Right cardiac atrium (tissue), 5 donors: ENCODE measurements at regions not wholly inside any gene's neighbourhood (a gene's known extent, or its start where the extent isn't known, plus 50 kb on each side); places are given as distances from the start of the nearest gene placed in this dataset.

Experiments
- ATAC-seq, 2 donors: fragments of 200-7000 bp; cut with Tn5 transposase; one replicate each; pipeline versions ENCODE4 v1.8.0 to v1.9.1; 2020; ENCODE audit warnings: moderate library complexity in 2 of 2, mild to moderate bottlenecking in 1 of 2
- DNase-seq, 3 donors: peaks; one replicate each; pipeline ENCODE4 v3.0.0-alpha.2; 2020
- H3K27ac ChIP-seq: one replicate; pipeline ENCODE4 v1.5.1; 2013; ENCODE audit warnings: mild to moderate bottlenecking, low read length, control low read depth, moderate library complexity
- H3K27me3 ChIP-seq: one replicate; pipeline ENCODE4 v1.6.1; 2013; ENCODE audit not compliant: control insufficient read depth, insufficient read depth
- H3K4me1 ChIP-seq: one replicate; pipeline ENCODE4 v1.6.1; 2013; ENCODE audit warnings: low read length; ENCODE audit not compliant: control insufficient read depth, insufficient read depth
- H3K4me3 ChIP-seq: one replicate; pipeline ENCODE4 v1.5.1; 2013; ENCODE audit warnings: low read length, control low read depth
- H3K9me3 ChIP-seq: one replicate; pipeline ENCODE4 v1.6.1; 2013; ENCODE audit warnings: low read length; ENCODE audit not compliant: control insufficient read depth
- WGBS: extraction: QIAGEN DNeasy Blood & Tissue Kit; methylation state at CpG from one replicate; pipeline ENCODE4 v1.1.7; 2013; 5-methylcytosine and 5-hydroxymethylcytosine counted together
- intact Hi-C, 4 donors: fragments of 100-400 bp; cut with DNase I; formaldehyde crosslinking; loops; one replicate each; pipeline versions ENCODE4 v1.11.0 to v1.14.0; 2022 to 2023
- donor health status: healthy with polysubstance abuse.
- donor health status: DM: no; HTN: yes; CAD: no.
- donor health status: DM: no; HTN: no; CAD: no.
- donor health status: DM: no; HTN: yes; CAD: no; lungs with severe emphysema.
- donor health status: DM: yes; HTN: yes; CAD: no.

DNA sequence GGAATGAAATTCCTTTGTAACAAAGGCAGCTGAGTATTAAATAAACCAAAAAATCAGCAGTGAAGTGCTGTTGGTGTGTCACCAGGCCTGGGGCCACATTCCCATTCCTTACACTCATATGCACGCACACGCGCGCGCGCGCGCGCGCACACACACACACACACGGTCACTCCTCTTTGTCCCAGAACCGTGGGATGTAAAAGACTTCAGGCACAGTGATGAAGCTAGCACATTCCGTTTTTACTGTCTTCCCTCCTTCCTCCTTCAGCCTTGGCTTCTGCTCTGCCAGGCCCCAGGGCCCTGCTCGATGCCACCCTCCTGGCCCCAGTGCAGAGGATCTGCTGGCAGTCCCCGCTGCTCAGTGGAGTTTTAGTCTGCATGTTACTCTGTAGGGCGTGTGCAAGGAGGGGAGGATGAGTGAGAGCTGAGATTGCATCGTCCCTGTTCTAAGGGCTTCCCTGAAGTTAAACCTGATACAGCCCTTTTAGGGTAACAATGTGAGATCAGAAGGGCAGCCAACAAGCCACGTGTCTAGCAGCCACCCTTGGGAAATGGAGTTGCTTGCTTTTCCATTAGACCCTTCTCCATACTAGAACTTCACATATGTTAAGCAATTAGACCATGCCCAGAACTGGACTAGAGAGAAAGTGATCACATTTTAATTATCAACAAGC lies 71.7 kb upstream of the WDR26 start:
- Histone ChIP-seq H3K4me1 (peaks cover 13% of the 10 kb centered on the region), H3K27me3 (no peaks in the 10 kb centered on the region), H3K27ac (no peak overlapping the region), H3K4me3 (no peak overlapping the region), H3K9me3 (no peaks in the 10 kb centered on the region)
- ATAC-seq (no peak), DNase-seq (peak in 1 of 3 donors; percentile 42)
- 71% methylated on average over 18 of the region's 18 CpGs for WGBS
- intact Hi-C loops = no loop called here

DNA sequence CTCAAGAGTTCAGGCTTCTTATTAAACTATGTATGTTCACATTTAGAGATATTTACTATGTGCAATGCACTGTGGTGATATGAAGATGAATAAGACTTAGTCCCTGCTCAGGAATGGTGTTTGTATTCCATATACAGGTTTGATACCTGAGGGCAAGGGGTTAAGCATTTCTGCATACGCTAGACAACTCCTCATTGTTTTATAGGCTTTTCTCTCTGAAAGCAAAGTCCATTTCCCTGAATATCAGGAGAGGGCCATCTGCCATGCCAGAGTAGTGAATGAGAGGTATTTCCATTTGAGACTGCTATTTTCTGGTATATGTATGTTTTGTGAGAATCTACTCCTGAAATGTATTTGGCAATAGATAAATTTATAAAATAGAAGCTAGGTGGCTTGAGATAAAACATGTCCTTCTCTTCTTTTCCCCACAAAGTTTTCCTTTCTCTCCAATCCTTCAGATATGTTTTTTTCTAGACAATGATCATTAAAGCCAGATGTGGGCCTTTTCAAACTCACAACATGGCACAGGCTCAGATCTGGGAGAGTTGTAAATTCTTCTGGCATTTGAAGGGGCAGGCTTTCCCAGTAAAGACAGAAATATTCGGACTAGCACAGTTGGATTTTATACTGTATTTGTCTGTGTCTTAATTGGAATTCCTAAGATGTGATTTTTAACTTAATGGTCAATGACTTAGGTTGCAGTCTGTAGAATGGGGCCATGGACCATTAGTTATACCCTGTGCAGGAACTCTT lies 73.3 kb upstream of the WDR26 start:
- no peak for DNase-seq
- no peak overlapping the region for H3K4me3 ChIP-seq
- no peak overlapping the region for H3K27ac ChIP-seq
- H3K9me3 ChIP-seq = no peaks in the 10 kb centered on the region
- WGBS = 72% methylated on average over 2 of the region's 2 CpGs
- ATAC-seq = no peak
- no peaks in the 10 kb centered on the region for H3K27me3 ChIP-seq
- intact Hi-C loops = no loop called here
- H3K4me1 ChIP-seq = peaks cover 3% of the 10 kb centered on the region

DNA sequence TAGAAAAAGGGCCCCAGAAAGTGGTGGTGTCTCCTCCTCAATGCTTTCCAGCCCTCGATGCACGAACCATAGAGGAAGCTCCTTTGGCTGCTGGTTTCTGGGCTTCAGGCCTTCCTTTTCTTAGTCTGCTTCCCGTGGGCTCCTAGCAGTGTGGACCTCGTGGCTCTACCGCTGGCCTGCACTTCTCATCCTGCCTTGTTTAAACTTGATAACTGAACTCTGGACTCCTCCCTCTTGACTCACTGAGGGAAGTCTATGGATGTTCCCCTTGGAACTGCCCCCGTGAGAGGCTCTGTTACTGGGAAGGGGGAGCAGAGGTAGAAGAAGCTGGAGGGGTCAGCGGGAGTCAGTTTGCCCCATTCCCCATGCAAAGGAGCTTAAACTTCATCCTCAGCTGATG lies 75.3 kb upstream of the WDR26 start:
- WGBS = 59% methylated on average over 7 of the region's 7 CpGs
- Histone ChIP-seq H3K27ac (no peak overlapping the region), H3K4me1 (no peaks in the 10 kb centered on the region), H3K4me3 (no peak overlapping the region), H3K9me3 (no peaks in the 10 kb centered on the region), H3K27me3 (no peaks in the 10 kb centered on the region)
- no peak for ATAC-seq
- peak in 1 of 3 donors; percentile 33 for DNase-seq
- intact Hi-C loops = loop anchor here (5.0 to 10.0 kb wide), 3 partner anchors 135 to 412 kb away; no protein-coding TSS in a partner anchor

DNA sequence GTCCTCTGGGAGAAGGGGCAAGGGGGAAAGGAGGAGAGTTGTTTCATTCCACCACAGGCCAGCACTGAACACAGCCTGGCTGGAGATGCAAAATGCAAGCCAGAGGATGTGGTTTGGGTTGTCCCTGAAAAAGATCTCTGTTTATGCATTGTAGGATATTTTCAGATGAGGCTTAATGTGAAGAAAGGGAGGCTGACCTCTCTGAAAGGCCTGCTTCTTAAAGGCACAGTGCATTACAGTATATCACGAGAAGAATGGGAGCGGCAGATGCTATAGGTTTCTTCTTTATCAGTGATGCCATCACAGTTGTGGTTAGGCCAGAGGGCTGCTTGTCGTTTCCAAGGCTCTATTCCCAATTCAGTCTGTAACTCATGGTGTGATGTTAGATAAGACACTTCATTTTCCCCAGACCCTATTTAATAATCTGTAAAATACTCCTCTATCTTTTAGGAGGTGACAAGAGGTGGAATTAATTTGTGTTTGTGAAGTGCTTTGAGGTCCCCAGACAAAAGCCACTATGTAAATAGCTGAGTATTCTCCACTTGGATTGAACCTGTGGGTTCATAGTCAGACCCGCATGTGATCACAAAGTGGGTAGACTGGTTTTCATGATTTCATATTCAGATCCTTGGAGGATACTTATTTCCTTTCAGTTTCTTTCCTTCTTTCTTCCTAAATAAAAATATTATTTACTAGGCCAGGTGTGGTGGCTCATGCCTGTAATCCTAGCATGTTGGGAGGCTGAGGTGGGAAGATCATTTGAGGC lies 76.5 kb upstream of the WDR26 start:
- H3K27me3 ChIP-seq = no peaks in the 10 kb centered on the region
- DNase-seq = no peak
- intact Hi-C loops = loop anchor here (5.0 to 10.0 kb wide), 3 partner anchors 134 to 411 kb away; no protein-coding TSS in a partner anchor
- H3K4me1 ChIP-seq = no peaks in the 10 kb centered on the region
- H3K27ac ChIP-seq = no peak overlapping the region
- 85% methylated on average over 4 of the region's 4 CpGs for WGBS
- no peaks in the 10 kb centered on the region for H3K9me3 ChIP-seq
- ATAC-seq = no peak
- no peak overlapping the region for H3K4me3 ChIP-seq

DNA sequence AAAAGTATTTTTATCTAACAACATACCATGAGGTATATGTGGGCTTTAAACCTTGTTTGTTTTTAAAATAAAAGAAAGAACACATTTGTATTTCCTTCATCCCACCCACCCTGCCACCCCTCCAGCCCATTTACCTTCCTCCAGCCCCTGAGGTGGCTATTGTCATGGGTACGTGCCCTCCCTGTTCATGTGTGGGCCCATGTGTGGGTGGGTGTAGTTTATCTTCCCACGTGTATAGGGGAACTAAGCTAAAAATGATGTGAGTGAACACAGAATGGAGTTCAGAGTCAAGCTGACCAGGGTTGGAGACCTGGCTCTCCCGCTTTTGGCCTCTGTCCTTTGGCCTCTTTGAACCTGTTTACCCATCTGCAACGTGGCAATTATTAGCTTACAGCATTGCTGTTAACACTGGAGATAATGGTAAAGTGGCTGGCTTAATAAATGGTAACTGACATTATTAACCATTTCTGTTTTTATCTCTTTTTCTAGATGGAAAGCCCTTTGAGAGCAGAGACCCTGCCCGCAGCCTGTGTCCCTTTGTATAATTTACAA lies 78.1 kb upstream of the WDR26 start:
- intact Hi-C loops = loop anchor here (5.0 to 10.0 kb wide), 3 partner anchors 132 to 410 kb away; no protein-coding TSS in a partner anchor
- H3K4me1 ChIP-seq = no peaks in the 10 kb centered on the region
- WGBS = 82% methylated on average over 5 of the region's 5 CpGs
- no peak for ATAC-seq
- no peaks in the 10 kb centered on the region for H3K9me3 ChIP-seq
- no peaks in the 10 kb centered on the region for H3K27me3 ChIP-seq
- H3K4me3 ChIP-seq = no peak overlapping the region
- no peak for DNase-seq
- no peak overlapping the region for H3K27ac ChIP-seq

DNA sequence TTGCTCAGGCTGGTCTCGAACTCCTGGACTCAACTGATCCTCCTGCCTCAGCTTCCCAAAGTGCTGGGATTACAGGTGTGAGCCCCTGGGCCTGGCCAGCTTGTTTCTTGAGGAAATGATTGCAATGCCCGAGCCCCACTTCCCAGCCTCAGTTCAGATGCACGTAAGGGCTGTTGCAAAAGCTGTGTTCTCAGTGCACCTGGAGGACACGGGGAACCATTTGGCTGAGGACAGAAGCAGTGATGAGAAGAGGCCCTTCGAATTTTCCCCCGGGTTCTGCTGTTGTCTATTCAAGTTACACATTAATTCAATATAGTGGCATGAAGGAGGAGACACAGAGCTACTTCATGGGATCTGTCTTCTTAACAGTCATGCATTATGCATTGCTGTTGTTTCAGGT lies 78.8 kb upstream of the WDR26 start:
- H3K27ac ChIP-seq = no peak overlapping the region
- H3K4me3 ChIP-seq = no peak overlapping the region
- no peaks in the 10 kb centered on the region for H3K27me3 ChIP-seq
- 57% methylated on average over 6 of the region's 6 CpGs for WGBS
- no peak for ATAC-seq
- H3K4me1 ChIP-seq = no peaks in the 10 kb centered on the region
- no peak for DNase-seq
- intact Hi-C loops = loop anchor here (5.0 to 10.0 kb wide), 3 partner anchors 131 to 409 kb away; no protein-coding TSS in a partner anchor
- H3K9me3 ChIP-seq = no peaks in the 10 kb centered on the region

DNA sequence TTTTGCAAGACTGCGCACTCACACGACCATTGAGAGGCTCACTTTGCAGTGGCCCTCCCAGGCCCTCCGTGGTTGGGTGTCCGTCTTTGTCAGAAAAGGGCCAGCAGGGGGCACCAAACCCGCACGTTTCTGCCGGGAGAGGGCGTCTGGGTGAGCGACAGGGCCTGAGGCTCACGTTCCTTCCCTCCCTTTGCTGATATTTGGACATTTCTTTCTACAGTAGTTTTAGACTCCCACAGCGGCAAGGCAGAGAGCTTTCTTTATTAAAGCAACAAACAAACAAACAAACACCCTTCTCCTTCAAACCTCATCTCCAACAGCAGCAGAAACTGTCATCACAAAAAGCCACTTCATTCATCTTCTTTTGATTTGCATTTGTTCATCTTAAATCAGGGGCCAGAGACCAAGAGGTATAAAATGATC lies 79.2 kb upstream of the WDR26 start:
- peak; percentile 86 to 94 (median 93) for DNase-seq
- intact Hi-C loops = loop anchor here (2.0 to 10.0 kb wide), 4 partner anchors 131 to 409 kb away; no protein-coding TSS in a partner anchor
- ATAC-seq = peak; percentile 93
- Histone ChIP-seq H3K4me1 (no peaks in the 10 kb centered on the region), H3K9me3 (no peaks in the 10 kb centered on the region), H3K4me3 (no peak overlapping the region), H3K27ac (no peak overlapping the region), H3K27me3 (no peaks in the 10 kb centered on the region)
- WGBS = 6% methylated on average over 11 of the region's 11 CpGs

DNA sequence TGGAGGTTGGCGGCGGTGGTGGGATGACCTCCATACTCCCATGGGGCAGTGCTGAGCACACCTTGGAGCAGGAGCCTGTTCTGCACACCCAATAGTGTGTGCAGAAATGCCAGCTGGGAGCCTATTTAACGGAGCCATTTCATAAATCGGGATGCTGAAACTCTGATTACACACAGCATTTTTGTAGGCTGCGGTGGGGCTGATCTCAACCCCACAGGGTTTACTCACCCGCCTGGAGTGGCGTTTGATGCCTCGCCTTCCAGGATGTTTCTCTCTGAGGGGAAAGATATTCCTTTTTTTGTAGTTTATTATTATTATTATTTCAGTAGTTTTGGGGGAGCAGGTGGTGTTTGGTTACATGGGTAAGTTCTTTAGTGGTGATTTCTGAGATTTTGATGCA lies 82.6 kb upstream of the WDR26 start:
- H3K4me1 ChIP-seq = no peaks in the 10 kb centered on the region
- no peaks in the 10 kb centered on the region for H3K9me3 ChIP-seq
- intact Hi-C loops = loop anchor here in 2 of 4 donors (5.0 to 10.0 kb wide), 2 partner anchors 128 to 405 kb away; no protein-coding TSS in a partner anchor
- WGBS = 92% methylated on average over 8 of the region's 8 CpGs
- no peaks in the 10 kb centered on the region for H3K27me3 ChIP-seq
- no peak for DNase-seq
- no peak overlapping the region for H3K4me3 ChIP-seq
- no peak for ATAC-seq
- H3K27ac ChIP-seq = no peak overlapping the region

DNA sequence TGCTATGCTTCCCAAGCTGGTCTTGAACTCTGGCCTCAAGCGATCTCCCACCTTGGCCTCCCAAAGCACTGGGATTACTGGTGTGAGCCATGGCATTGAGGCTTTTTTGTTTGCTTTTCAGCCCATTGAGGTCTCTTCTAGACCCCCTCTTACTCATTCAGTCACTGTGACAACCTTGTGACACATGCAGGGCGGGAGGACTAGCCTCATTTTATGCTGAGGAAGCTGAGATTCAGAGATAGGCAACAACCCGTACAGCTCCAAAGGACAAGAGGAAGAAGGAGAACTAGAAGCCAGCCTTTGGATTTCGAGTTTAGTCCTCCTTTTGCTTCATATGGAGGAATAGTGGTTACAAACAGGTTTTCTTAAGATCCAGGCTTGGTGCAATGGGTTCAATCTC lies 83.9 kb upstream of the WDR26 start:
- 81% methylated on average over 4 of the region's 4 CpGs for WGBS
- Histone ChIP-seq H3K9me3 (no peaks in the 10 kb centered on the region), H3K4me3 (no peak overlapping the region), H3K27ac (no peak overlapping the region), H3K4me1 (no peaks in the 10 kb centered on the region), H3K27me3 (no peaks in the 10 kb centered on the region)
- ATAC-seq (no peak), DNase-seq (no peak)
- intact Hi-C loops = loop anchor here in 2 of 4 donors (5.0 to 10.0 kb wide), 2 partner anchors 126 to 404 kb away; no protein-coding TSS in a partner anchor

DNA sequence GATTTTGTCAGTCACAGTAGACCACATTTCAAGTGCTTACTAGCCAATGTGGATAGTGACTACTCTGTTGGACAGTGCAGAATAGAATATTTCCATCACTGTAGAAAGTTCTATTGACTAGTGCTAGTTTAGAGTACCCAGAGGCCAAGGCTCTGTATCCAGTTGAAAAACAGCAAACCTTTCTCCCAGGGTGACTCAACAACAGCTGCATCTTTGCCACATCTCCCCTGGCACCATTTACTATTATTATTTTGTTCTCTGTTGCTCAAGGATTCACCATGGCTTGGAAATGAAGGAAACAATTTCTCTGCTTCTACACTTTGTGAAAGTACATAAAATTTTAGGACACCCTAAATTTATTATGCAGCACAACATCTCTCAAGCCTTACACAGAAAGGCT lies 85.3 kb upstream of the WDR26 start:
- Histone ChIP-seq H3K4me1 (no peaks in the 10 kb centered on the region), H3K9me3 (no peaks in the 10 kb centered on the region), H3K4me3 (no peak overlapping the region), H3K27me3 (no peaks in the 10 kb centered on the region), H3K27ac (no peak overlapping the region)
- ATAC-seq (no peak), DNase-seq (no peak)
- intact Hi-C loops = loop anchor here in 2 of 4 donors (5.0 to 10.0 kb wide), 2 partner anchors 125 to 402 kb away; no protein-coding TSS in a partner anchor
